Neural cell (in vitro differentiated cells): ENCODE measurements at regions not wholly inside any gene's neighbourhood (a gene's known extent, or its start where the extent isn't known, plus 50 kb on each side); places are given as distances from the start of the nearest gene placed in this dataset.

Experiments
- H2AFZ ChIP-seq: fragments of 200-600, 300-800 bp; sonication (generic), shearing (Covaris generic); 2 replicates; pipeline ENCODE4 v1.6.0; 2014; ENCODE audit warnings: low read depth, mild to moderate bottlenecking, antibody characterized with exemption, low read length, moderate library complexity
- H3F3A ChIP-seq: fragments of 200-600 bp; shearing (Covaris generic); 2 replicates; pipeline ENCODE4 v1.6.1; 2016; ENCODE audit warnings: mild to moderate bottlenecking, moderate library complexity, mixed read lengths, antibody characterized with exemption, low read length; ENCODE audit not compliant: insufficient read depth, poor library complexity, severe bottlenecking
- H3K27ac ChIP-seq: fragments of 200-600, 300-800 bp; sonication (generic), shearing (Covaris generic); 2 replicates; pipeline ENCODE4 v1.5.1; 2014; ENCODE audit warnings: mild to moderate bottlenecking, low read length, moderate library complexity
- H3K27me3 ChIP-seq: fragments of 300-800, 200-600 bp; sonication (generic), shearing (Covaris generic); 2 replicates; pipeline ENCODE4 v1.6.0; 2014; ENCODE audit warnings: mild to moderate bottlenecking, low read depth, low read length, moderate library complexity; ENCODE audit not compliant: insufficient read depth
- H3K36me3 ChIP-seq: fragments of 300-800, 200-600 bp; sonication (generic), shearing (Covaris generic); 2 replicates; pipeline ENCODE4 v1.5.1; 2014; ENCODE audit warnings: mild to moderate bottlenecking, antibody characterized with exemption, low read length, moderate library complexity; ENCODE audit not compliant: insufficient read depth
- H3K4me2 ChIP-seq: fragments of 300-800, 200-600 bp; sonication (generic), shearing (Covaris generic); 2 replicates; pipeline ENCODE4 v1.6.0; 2014; ENCODE audit warnings: mild to moderate bottlenecking, low read length
- H3K4me3 ChIP-seq: fragments of 300-800, 200-600 bp; sonication (generic), shearing (Covaris generic); 2 replicates; pipeline ENCODE4 v1.5.1; 2014; ENCODE audit warnings: mild to moderate bottlenecking, low read length, moderate library complexity
- H3K79me2 ChIP-seq: fragments of 200-600 bp; shearing (Covaris generic); replicated peaks from 2 replicates; pipeline ENCODE4 v1.6.0; 2014; ENCODE audit warnings: mild to moderate bottlenecking, low read length, moderate library complexity; ENCODE audit not compliant: insufficient read depth
- H3K9ac ChIP-seq: fragments of 300-800, 200-600 bp; sonication (generic), shearing (Covaris generic); 2 replicates; pipeline ENCODE4 v1.6.1; 2016; ENCODE audit warnings: mild to moderate bottlenecking, low read length, mixed read lengths
- H3K9me2 ChIP-seq: fragments of 200-600 bp; shearing (Covaris generic); 2 replicates; pipeline ENCODE4 v1.6.1; 2016; ENCODE audit warnings: mild to moderate bottlenecking, low read length, mixed read lengths; ENCODE audit not compliant: insufficient read depth
- H3K9me3 ChIP-seq: fragments of 200-600, 300-800 bp; sonication (generic), shearing (Covaris generic); 2 replicates; pipeline ENCODE4 v1.6.1; 2016; ENCODE audit warnings: mild to moderate bottlenecking, mixed run types, low read length, moderate library complexity, mixed read lengths
- H4K20me1 ChIP-seq: fragments of 200-600 bp; shearing (Covaris generic); 2 replicates; pipeline ENCODE4 v1.6.1; 2016; ENCODE audit warnings: mild to moderate bottlenecking, mixed run types; ENCODE audit not compliant: insufficient read depth
- EP300 ChIP-seq: fragments of 450-650 bp; conservative IDR thresholded peaks from 2 replicates; pipeline ENCODE4 v1.6.1; 2014; ENCODE audit warnings: antibody characterized with exemption, mild to moderate bottlenecking, moderate library complexity; ENCODE audit not compliant: poor library complexity, severe bottlenecking
- EZH2 ChIP-seq: fragments of 200-600, 300-800 bp; shearing (Covaris generic), sonication (generic); IDR thresholded peaks from 2 replicates; pipeline ENCODE4 v1.6.1; 2014; ENCODE audit warnings: antibody characterized with exemption, low read length, borderline replicate concordance, mild to moderate bottlenecking; ENCODE audit not compliant: insufficient read depth, poor library complexity, severe bottlenecking
- MXI1 ChIP-seq: fragments of 450-650 bp; conservative IDR thresholded peaks from 2 replicates; pipeline ENCODE4 v1.6.1; 2014; ENCODE audit warnings: antibody characterized with exemption, mild to moderate bottlenecking; ENCODE audit not compliant: poor library complexity, severe bottlenecking
- POLR2AphosphoS5 ChIP-seq: IDR thresholded peaks from 2 replicates; pipeline ENCODE4 v1.6.1; 2012
- RAD21 ChIP-seq: fragments of 450-650 bp; conservative IDR thresholded peaks from 2 replicates; pipeline ENCODE4 v1.6.1; 2014; ENCODE audit warnings: antibody characterized with exemption, mild to moderate bottlenecking, moderate library complexity
- SMC3 ChIP-seq: fragments of 450-650 bp; conservative IDR thresholded peaks from 2 replicates; pipeline ENCODE4 v1.6.1; 2014; ENCODE audit warnings: antibody characterized with exemption, mild to moderate bottlenecking, moderate library complexity; ENCODE audit not compliant: poor library complexity
- TAF1 ChIP-seq: IDR thresholded peaks from 2 replicates; pipeline ENCODE4 v1.6.1; 2012; ENCODE audit warnings: low read depth
- TF ChIP-seq, protein P1 (sequence below): fragments of 450-650 bp; IDR thresholded peaks from 2 replicates; pipeline ENCODE4 v1.5.1; 2014; ENCODE audit warnings: antibody characterized with exemption, mild to moderate bottlenecking, moderate library complexity; ENCODE audit not compliant: poor library complexity, severe bottlenecking
- TF ChIP-seq, protein P2 (sequence below): IDR thresholded peaks from 2 replicates; pipeline ENCODE4 v1.6.1; 2012; ENCODE audit warnings: borderline replicate concordance

GRCh38 chr11:25863986-25864385 lies 467.9 kb upstream of the ANO3 start:
- Histone ChIP-seq H3K27me3 (no peaks in the 10 kb centered on the region), H3K27ac (peak overlapping the region; percentile 15), H2AFZ (no peak overlapping the region), H3K4me2 (peak overlapping the region; percentile 1), H3K9me3 (no peaks in the 10 kb centered on the region), H3K79me2 (no peaks in the 10 kb centered on the region), H3K9me2 (no peaks in the 10 kb centered on the region), H3K36me3 (no peaks in the 10 kb centered on the region), H3F3A (no peaks in the 10 kb centered on the region), H3K9ac (no peak overlapping the region), H3K4me3 (peak overlapping the region; percentile 22), H4K20me1 (no peaks in the 10 kb centered on the region)
- no peak for TF ChIP-seq EZH2
- TF ChIP-seq POLR2AphosphoS5 = no peak
- TF ChIP-seq, protein P1, sequence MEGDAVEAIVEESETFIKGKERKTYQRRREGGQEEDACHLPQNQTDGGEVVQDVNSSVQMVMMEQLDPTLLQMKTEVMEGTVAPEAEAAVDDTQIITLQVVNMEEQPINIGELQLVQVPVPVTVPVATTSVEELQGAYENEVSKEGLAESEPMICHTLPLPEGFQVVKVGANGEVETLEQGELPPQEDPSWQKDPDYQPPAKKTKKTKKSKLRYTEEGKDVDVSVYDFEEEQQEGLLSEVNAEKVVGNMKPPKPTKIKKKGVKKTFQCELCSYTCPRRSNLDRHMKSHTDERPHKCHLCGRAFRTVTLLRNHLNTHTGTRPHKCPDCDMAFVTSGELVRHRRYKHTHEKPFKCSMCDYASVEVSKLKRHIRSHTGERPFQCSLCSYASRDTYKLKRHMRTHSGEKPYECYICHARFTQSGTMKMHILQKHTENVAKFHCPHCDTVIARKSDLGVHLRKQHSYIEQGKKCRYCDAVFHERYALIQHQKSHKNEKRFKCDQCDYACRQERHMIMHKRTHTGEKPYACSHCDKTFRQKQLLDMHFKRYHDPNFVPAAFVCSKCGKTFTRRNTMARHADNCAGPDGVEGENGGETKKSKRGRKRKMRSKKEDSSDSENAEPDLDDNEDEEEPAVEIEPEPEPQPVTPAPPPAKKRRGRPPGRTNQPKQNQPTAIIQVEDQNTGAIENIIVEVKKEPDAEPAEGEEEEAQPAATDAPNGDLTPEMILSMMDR = no peak
- TF ChIP-seq, protein P2, sequence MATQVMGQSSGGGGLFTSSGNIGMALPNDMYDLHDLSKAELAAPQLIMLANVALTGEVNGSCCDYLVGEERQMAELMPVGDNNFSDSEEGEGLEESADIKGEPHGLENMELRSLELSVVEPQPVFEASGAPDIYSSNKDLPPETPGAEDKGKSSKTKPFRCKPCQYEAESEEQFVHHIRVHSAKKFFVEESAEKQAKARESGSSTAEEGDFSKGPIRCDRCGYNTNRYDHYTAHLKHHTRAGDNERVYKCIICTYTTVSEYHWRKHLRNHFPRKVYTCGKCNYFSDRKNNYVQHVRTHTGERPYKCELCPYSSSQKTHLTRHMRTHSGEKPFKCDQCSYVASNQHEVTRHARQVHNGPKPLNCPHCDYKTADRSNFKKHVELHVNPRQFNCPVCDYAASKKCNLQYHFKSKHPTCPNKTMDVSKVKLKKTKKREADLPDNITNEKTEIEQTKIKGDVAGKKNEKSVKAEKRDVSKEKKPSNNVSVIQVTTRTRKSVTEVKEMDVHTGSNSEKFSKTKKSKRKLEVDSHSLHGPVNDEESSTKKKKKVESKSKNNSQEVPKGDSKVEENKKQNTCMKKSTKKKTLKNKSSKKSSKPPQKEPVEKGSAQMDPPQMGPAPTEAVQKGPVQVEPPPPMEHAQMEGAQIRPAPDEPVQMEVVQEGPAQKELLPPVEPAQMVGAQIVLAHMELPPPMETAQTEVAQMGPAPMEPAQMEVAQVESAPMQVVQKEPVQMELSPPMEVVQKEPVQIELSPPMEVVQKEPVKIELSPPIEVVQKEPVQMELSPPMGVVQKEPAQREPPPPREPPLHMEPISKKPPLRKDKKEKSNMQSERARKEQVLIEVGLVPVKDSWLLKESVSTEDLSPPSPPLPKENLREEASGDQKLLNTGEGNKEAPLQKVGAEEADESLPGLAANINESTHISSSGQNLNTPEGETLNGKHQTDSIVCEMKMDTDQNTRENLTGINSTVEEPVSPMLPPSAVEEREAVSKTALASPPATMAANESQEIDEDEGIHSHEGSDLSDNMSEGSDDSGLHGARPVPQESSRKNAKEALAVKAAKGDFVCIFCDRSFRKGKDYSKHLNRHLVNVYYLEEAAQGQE = no peak
- TF ChIP-seq TAF1 = no peak
- no peak for TF ChIP-seq RAD21
- no peak for TF ChIP-seq MXI1
- no peak for TF ChIP-seq SMC3
- no peak for TF ChIP-seq EP300

GRCh38 chr11:25876456-25876965 lies 455.4 kb upstream of the ANO3 start:
- Histone ChIP-seq H3K9ac (no peak overlapping the region), H3K36me3 (no peaks in the 10 kb centered on the region), H3K4me3 (no peak overlapping the region), H3K79me2 (no peaks in the 10 kb centered on the region), H3F3A (no peaks in the 10 kb centered on the region), H3K9me3 (no peaks in the 10 kb centered on the region), H3K27ac (no peak overlapping the region), H3K4me2 (no peak overlapping the region), H2AFZ (no peak overlapping the region), H4K20me1 (no peaks in the 10 kb centered on the region), H3K9me2 (no peaks in the 10 kb centered on the region), H3K27me3 (no peaks in the 10 kb centered on the region)
- no peak for TF ChIP-seq SMC3
- TF ChIP-seq MXI1 = no peak
- TF ChIP-seq TAF1 = no peak
- TF ChIP-seq RAD21 = no peak
- TF ChIP-seq POLR2AphosphoS5 = no peak
